Astrocyte (in vitro differentiated cells and primary cell): ENCODE measurements at regions not wholly inside any gene's neighbourhood (a gene's known extent, or its start where the extent isn't known, plus 50 kb on each side); places are given as distances from the start of the nearest gene placed in this dataset.

Source experiments
- DNase-seq: peaks from one replicate; pipeline ENCODE4 v3.0.0-alpha.2; 2010; ENCODE audit warnings: low read depth
- FAIRE-seq: peaks from 2 replicates; lab custom pipeline; 2011; peaks lifted over from hg19 to GRCh38; lab: Jason Lieb, UNC
- H2AFZ ChIP-seq: 2 replicates; pipeline ENCODE4 v1.6.0; 2012; ENCODE audit warnings: low read depth, low read length, inconsistent platforms
- H3K27ac ChIP-seq: 2 replicates; pipeline ENCODE4 v1.5.1; 2011; ENCODE audit warnings: low read depth, low read length, inconsistent platforms
- H3K27me3 ChIP-seq: 2 replicates; pipeline ENCODE4 v1.6.0; 2011; ENCODE audit warnings: low read length, inconsistent platforms; ENCODE audit not compliant: insufficient read depth
- H3K36me3 ChIP-seq: 2 replicates; pipeline ENCODE4 v1.5.1; 2011; ENCODE audit warnings: low read length, inconsistent platforms; ENCODE audit not compliant: insufficient read depth
- H3K4me1 ChIP-seq: 2 replicates; pipeline ENCODE4 v1.5.1; 2011; ENCODE audit warnings: low read length, inconsistent platforms; ENCODE audit not compliant: insufficient read depth
- H3K4me2 ChIP-seq: 2 replicates; pipeline ENCODE4 v1.6.0; 2012; ENCODE audit warnings: low read length, inconsistent platforms
- H3K4me3 ChIP-seq: 2 replicates; pipeline ENCODE4 v1.5.1; 2011; ENCODE audit warnings: low read depth, mild to moderate bottlenecking, low read length, inconsistent platforms; ENCODE audit not compliant: insufficient read depth
- H3K79me2 ChIP-seq: 2 replicates; pipeline ENCODE4 v1.6.0; 2012; ENCODE audit warnings: mild to moderate bottlenecking, low read length, inconsistent platforms; ENCODE audit not compliant: insufficient read depth
- H3K9ac ChIP-seq: 2 replicates; pipeline ENCODE4 v1.6.0; 2012; ENCODE audit warnings: mild to moderate bottlenecking, low read length, inconsistent platforms
- H3K9me3 ChIP-seq: 2 replicates; pipeline ENCODE4 v1.5.1; 2012; ENCODE audit warnings: low read depth, mild to moderate bottlenecking, low read length, inconsistent platforms; ENCODE audit not compliant: insufficient read depth
- H4K20me1 ChIP-seq: 2 replicates; pipeline ENCODE4 v1.6.0; 2012; ENCODE audit warnings: low read length, inconsistent platforms; ENCODE audit not compliant: insufficient read depth
- H3K27ac Mint-ChIP-seq: one replicate; pipeline ENCODE4 v1.8.0; 2021; ENCODE audit warnings: mild to moderate bottlenecking, mixed read lengths; ENCODE audit not compliant: unreplicated experiment
- H3K27me3 Mint-ChIP-seq: one replicate; pipeline ENCODE4 v1.8.0; 2021; ENCODE audit warnings: low read depth, mixed read lengths; ENCODE audit not compliant: unreplicated experiment
- H3K36me3 Mint-ChIP-seq: one replicate; pipeline ENCODE4 v1.8.0; 2021; ENCODE audit warnings: low read depth, mixed read lengths; ENCODE audit not compliant: unreplicated experiment
- H3K4me1 Mint-ChIP-seq: one replicate; pipeline ENCODE4 v1.8.0; 2021; ENCODE audit warnings: low read depth, mixed read lengths; ENCODE audit not compliant: unreplicated experiment
- H3K4me3 Mint-ChIP-seq: one replicate; pipeline ENCODE4 v1.8.0; 2021; ENCODE audit warnings: mild to moderate bottlenecking, moderate library complexity, mixed read lengths; ENCODE audit not compliant: unreplicated experiment
- H3K9me3 Mint-ChIP-seq: one replicate; pipeline ENCODE4 v1.8.0; 2021; ENCODE audit warnings: mild to moderate bottlenecking, mixed read lengths; ENCODE audit not compliant: unreplicated experiment
- CTCF ChIP-seq: IDR thresholded peaks from 2 replicates; pipeline ENCODE4 v1.5.1; 2011; ENCODE audit warnings: low read depth, mild to moderate bottlenecking, inconsistent platforms, low read length, moderate library complexity; ENCODE audit not compliant: insufficient read depth
- EZH2 ChIP-seq: IDR thresholded peaks from 2 replicates; pipeline ENCODE4 v1.6.1; 2012; ENCODE audit warnings: mild to moderate bottlenecking, low read length, inconsistent platforms; ENCODE audit not compliant: insufficient read depth

- DNase-seq (no peak), FAIRE-seq (no peak)
- Mint-ChIP-seq H3K27ac (no peak overlapping the region), H3K4me1 (peaks cover 5% of the 10 kb centered on the region), H3K27me3 (peaks cover 58% of the 10 kb centered on the region), H3K36me3 (peaks cover 2% of the 10 kb centered on the region), H3K4me3 (no peak overlapping the region), H3K9me3 (peaks cover 2% of the 10 kb centered on the region)
- no peaks in the 10 kb centered on the region for H3K79me2 ChIP-seq
- H3K9me3 ChIP-seq: no peaks in the 10 kb centered on the region
- H3K4me2 ChIP-seq: no peak overlapping the region
- no peaks in the 10 kb centered on the region for H4K20me1 ChIP-seq
- peaks cover 4% of the 10 kb centered on the region for H3K27me3 ChIP-seq
- no peak overlapping the region for H2AFZ ChIP-seq
- no peak overlapping the region for H3K4me3 ChIP-seq
- TF ChIP-seq EZH2 (no peak), CTCF (no peak)
- no peak overlapping the region for H3K27ac ChIP-seq
- no peak overlapping the region for H3K9ac ChIP-seq
- no peaks in the 10 kb centered on the region for H3K4me1 ChIP-seq
- H3K36me3 ChIP-seq: no peaks in the 10 kb centered on the region
Observed at GRCh38 chr17:73723317-73723716, 79.1 kb upstream of the SDK2 start.

- H3K4me1 Mint-ChIP-seq: no peaks in the 10 kb centered on the region
- no peak for TF ChIP-seq CTCF
- no peak for TF ChIP-seq EZH2
- no peak for FAIRE-seq
Observed at GRCh38 chr17:73724341-73724740, 80.1 kb upstream of the SDK2 start.

GRCh38 chr17:73724990-73725389 is 80.7 kb upstream of the SDK2 start:
- Histone ChIP-seq H3K27me3 (no peaks in the 10 kb centered on the region), H3K79me2 (no peaks in the 10 kb centered on the region), H3K4me2 (no peak overlapping the region), H3K4me3 (no peak overlapping the region), H3K9ac (no peak overlapping the region), H3K27ac (no peak overlapping the region), H3K36me3 (no peaks in the 10 kb centered on the region), H4K20me1 (no peaks in the 10 kb centered on the region), H3K4me1 (no peaks in the 10 kb centered on the region), H2AFZ (no peak overlapping the region), H3K9me3 (no peaks in the 10 kb centered on the region)
- FAIRE-seq: no peak
- Mint-ChIP-seq H3K36me3 (peaks cover 2% of the 10 kb centered on the region), H3K27me3 (peaks cover 63% of the 10 kb centered on the region), H3K4me1 (no peaks in the 10 kb centered on the region), H3K4me3 (no peak overlapping the region), H3K27ac (no peak overlapping the region), H3K9me3 (no peaks in the 10 kb centered on the region)
- no peak for DNase-seq
- no peak for TF ChIP-seq CTCF
- TF ChIP-seq EZH2: no peak

More at GRCh38 chr17:73724341-73724740, 80.1 kb upstream of the SDK2 start:
- Histone ChIP-seq H3K9me3 (no peaks in the 10 kb centered on the region), H3K4me1 (no peaks in the 10 kb centered on the region), H2AFZ (no peak overlapping the region), H3K27me3 (no peaks in the 10 kb centered on the region), H3K27ac (no peak overlapping the region), H3K79me2 (no peaks in the 10 kb centered on the region), H3K9ac (no peak overlapping the region), H3K4me3 (no peak overlapping the region), H3K4me2 (no peak overlapping the region), H3K36me3 (no peaks in the 10 kb centered on the region), H4K20me1 (no peaks in the 10 kb centered on the region)
- DNase-seq: no peak
- no peaks in the 10 kb centered on the region for H3K9me3 Mint-ChIP-seq
- H3K27ac Mint-ChIP-seq: no peak overlapping the region
- H3K27me3 Mint-ChIP-seq: peaks cover 59% of the 10 kb centered on the region
- H3K4me3 Mint-ChIP-seq: no peak overlapping the region
- peaks cover 2% of the 10 kb centered on the region for H3K36me3 Mint-ChIP-seq
